Lung (tissue), 11 donors: ENCODE measurements at regions not wholly inside any gene's neighbourhood (a gene's known extent, or its start where the extent isn't known, plus 50 kb on each side); places are given as distances from the start of the nearest gene placed in this dataset.

Experiments used
- ATAC-seq: fragments of 200-7000 bp; cut with Tn5 transposase; one replicate; pipeline ENCODE4 v1.9.1; 2020; ENCODE audit warnings: moderate number of reproducible peaks; ENCODE audit not compliant: insufficient read depth, low FRiP score
- DNase-seq, 3 donors: peaks; one replicate each; pipeline ENCODE4 v3.0.0-alpha.2; 2013 to 2017
- H3K27ac ChIP-seq, 2 donors: one replicate each; pipeline ENCODE4 v1.5.1; 2013; ENCODE audit warnings: mild to moderate bottlenecking in 2 of 2, moderate library complexity in 2 of 2, control low read depth in 1 of 2, inconsistent platforms in 1 of 2, low read depth in 1 of 2, low read length in 1 of 2
- H3K27me3 ChIP-seq, 3 donors: one replicate each; pipeline ENCODE4 v1.5.1; 2013; ENCODE audit warnings: low read length in 2 of 3; ENCODE audit not compliant: control insufficient read depth in 3 of 3, insufficient read depth in 3 of 3
- H3K36me3 ChIP-seq, 4 donors: one replicate each; pipeline ENCODE4 v1.5.1; 2013; ENCODE audit warnings: low read length in 4 of 4, mild to moderate bottlenecking in 1 of 4, moderate library complexity in 1 of 4; ENCODE audit not compliant: control insufficient read depth in 4 of 4, insufficient read depth in 4 of 4
- H3K4me1 ChIP-seq, 5 donors: one replicate each; pipeline ENCODE4 v1.5.1; 2013; ENCODE audit warnings: low read length in 5 of 5, mild to moderate bottlenecking in 2 of 5, moderate library complexity in 1 of 5; ENCODE audit not compliant: control insufficient read depth in 5 of 5, insufficient read depth in 5 of 5
- H3K4me3 ChIP-seq: one replicate; pipeline ENCODE4 v1.5.1; 2013; ENCODE audit warnings: mild to moderate bottlenecking, control low read depth, moderate library complexity
- H3K9ac ChIP-seq, 2 donors: one replicate each; pipeline ENCODE4 v1.5.1; 2013; ENCODE audit warnings: low read length in 2 of 2, control low read depth in 1 of 2; ENCODE audit not compliant: insufficient read depth in 1 of 2
- H3K9me3 ChIP-seq, 4 donors: one replicate each; pipeline ENCODE4 v1.5.1; 2013; ENCODE audit warnings: low read length in 3 of 4, mild to moderate bottlenecking in 1 of 4, moderate library complexity in 1 of 4; ENCODE audit not compliant: control insufficient read depth in 4 of 4, insufficient read depth in 3 of 4
- CTCF ChIP-seq: IDR thresholded peaks from 2 replicates; pipeline ENCODE4 v1.5.1; 2012; ENCODE audit warnings: mild to moderate bottlenecking; ENCODE audit errors: control extremely low read depth, extremely low read depth
- WGBS, 2 donors: extraction: QIAGEN DNeasy Blood & Tissue Kit; methylation state at CpG; one replicate each; pipeline ENCODE4 v1.1.7; 2013; 5-methylcytosine and 5-hydroxymethylcytosine counted together
- donor health status: control.
- donor health status: control.
- donor health status: Bipolar disorder and iron deficiency.
- donor health status: healthy.
- donor health status: DM: yes; HTN: yes; CAD: no.

DNA sequence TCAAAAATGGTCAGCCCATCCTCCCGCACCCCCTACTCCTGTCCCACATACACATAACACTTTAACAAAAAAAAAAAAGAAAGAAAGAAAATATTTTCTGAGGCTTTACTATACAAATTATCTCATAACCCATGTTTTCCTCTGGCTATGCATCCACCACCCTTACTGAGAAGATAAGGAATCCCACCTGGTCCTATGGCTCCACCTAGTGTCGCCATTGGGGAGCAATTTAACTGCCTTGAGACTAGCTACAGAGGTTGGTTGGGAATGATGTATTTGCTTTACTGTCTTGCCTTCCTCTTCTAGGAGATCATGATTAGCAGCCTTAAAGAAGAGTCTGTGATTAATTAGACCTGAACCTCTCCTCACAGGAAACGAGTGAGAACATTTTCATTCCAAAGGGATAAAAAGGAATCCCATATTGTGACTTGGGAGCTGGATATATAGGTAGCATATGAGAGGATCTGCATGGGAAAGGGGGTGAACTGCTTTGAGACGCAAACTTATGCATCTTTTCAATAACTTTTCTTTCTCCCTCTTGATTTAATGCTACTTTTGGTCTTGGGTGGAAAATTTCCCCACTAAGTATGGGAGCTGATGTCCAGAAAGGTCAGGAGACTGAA, 77.7 kb upstream of the SELENOP start:
- H3K9me3 ChIP-seq: no peaks in the 10 kb centered on the region
- peak; percentile 89 for ATAC-seq
- TF ChIP-seq CTCF: peak; percentile 78
- no peak overlapping the region for H3K9ac ChIP-seq
- H3K4me1 ChIP-seq: peaks cover 0 to 12% (median 0%) of the 10 kb centered on the region in 5 donors
- DNase-seq: peak; percentile 78 to 92 (median 89)
- WGBS, 2 donors: 25 to 28% methylated on average over 4 of the region's 4 CpGs
- H3K27me3 ChIP-seq: no peaks in the 10 kb centered on the region
- H3K4me3 ChIP-seq: no peak overlapping the region
- no peaks in the 10 kb centered on the region for H3K36me3 ChIP-seq
- no peak overlapping the region for H3K27ac ChIP-seq

- Histone ChIP-seq H3K9ac (no peak overlapping the region), H3K9me3 (no peaks in the 10 kb centered on the region), H3K36me3 (no peaks in the 10 kb centered on the region), H3K4me1 (peaks cover 0 to 12% (median 0%) of the 10 kb centered on the region in 5 donors), H3K4me3 (no peak overlapping the region), H3K27me3 (no peaks in the 10 kb centered on the region), H3K27ac (no peak overlapping the region)
- no peak for TF ChIP-seq CTCF
- 63 to 88% methylated on average over 7 of the region's 7 CpGs for WGBS, 2 donors
- no peak for ATAC-seq
- no peak for DNase-seq
Measured at GRCh38 chr5:42888771-42889170, 77.1 kb upstream of the SELENOP start.

GRCh38 chr5:42887575-42887974, 75.9 kb upstream of the SELENOP start:
- peak; percentile 38 to 84 (median 75) for DNase-seq
- H3K9ac ChIP-seq: no peak overlapping the region
- 34 to 48% methylated on average over 1 of the region's 1 CpG for WGBS, 2 donors

More at GRCh38 chr5:42887575-42887974, 75.9 kb upstream of the SELENOP start:
- no peak for TF ChIP-seq CTCF
- Histone ChIP-seq H3K4me1 (peaks cover 0 to 12% (median 0%) of the 10 kb centered on the region in 5 donors), H3K27ac (no peak overlapping the region), H3K9me3 (no peaks in the 10 kb centered on the region), H3K36me3 (no peaks in the 10 kb centered on the region), H3K4me3 (no peak overlapping the region), H3K27me3 (no peaks in the 10 kb centered on the region)
- no peak for ATAC-seq
